NCI-H82 treated with DMSO at 0.1 percent for 48 hours (cell line): ENCODE measurements at regions not wholly inside any gene's neighbourhood (a gene's known extent, or its start where the extent isn't known, plus 50 kb on each side); places are given as distances from the start of the nearest gene placed in this dataset.

ENCODE experiments used
- DNase-seq: peaks from one replicate; lab custom pipeline; 2025; ENCODE audit not compliant: unreplicated experiment; lab: John Stamatoyannopoulos, UW

- no peak for DNase-seq
Measured at GRCh38 chr12:28933176-28933575, 215.9 kb upstream of the FAR2 start.

GRCh38 chr12:28933864-28934527 is 215.1 kb upstream of the FAR2 start:
- DNase-seq = no peak

- DNase-seq = no peak
Measured at GRCh38 chr12:28936221-28936620, 212.9 kb upstream of the FAR2 start.

GRCh38 chr12:28936711-28937110 is 212.4 kb upstream of the FAR2 start:
- DNase-seq = no peak

GRCh38 chr12:28937196-28937595 is 211.9 kb upstream of the FAR2 start:
- no peak for DNase-seq

- DNase-seq = no peak
Measured at GRCh38 chr12:28938056-28938455, 211.0 kb upstream of the FAR2 start.

- DNase-seq = no peak
Measured at GRCh38 chr12:28938581-28939235, 210.4 kb upstream of the FAR2 start.

GRCh38 chr12:28939427-28939826 is 209.7 kb upstream of the FAR2 start:
- no peak for DNase-seq

- DNase-seq = no peak
Measured at GRCh38 chr12:28941248-28941647, 207.8 kb upstream of the FAR2 start.

- DNase-seq = no peak
Measured at GRCh38 chr12:28946361-28946760, 202.7 kb upstream of the FAR2 start.

- DNase-seq = no peak
Measured at GRCh38 chr12:28948685-28949084, 200.4 kb upstream of the FAR2 start.

- no peak for DNase-seq
Measured at GRCh38 chr12:28949184-28949583, 199.9 kb upstream of the FAR2 start.

GRCh38 chr12:28950049-28950448 is 199.0 kb upstream of the FAR2 start:
- no peak for DNase-seq

- DNase-seq = no peak
Measured at GRCh38 chr12:28951935-28952334, 197.1 kb upstream of the FAR2 start.

GRCh38 chr12:28954333-28954732 is 194.7 kb upstream of the FAR2 start:
- DNase-seq = no peak

GRCh38 chr12:28955491-28955890 is 193.6 kb upstream of the FAR2 start:
- no peak for DNase-seq

GRCh38 chr12:28955931-28956330 is 193.1 kb upstream of the FAR2 start:
- no peak for DNase-seq

GRCh38 chr12:28958553-28959195 is 190.4 kb upstream of the FAR2 start:
- DNase-seq = no peak

GRCh38 chr12:28961948-28962384 is 187.1 kb upstream of the FAR2 start:
- no peak for DNase-seq

- DNase-seq = no peak
Measured at GRCh38 chr12:28963554-28963953, 185.5 kb upstream of the FAR2 start.

- no peak for DNase-seq
Measured at GRCh38 chr12:28966046-28966780, 182.9 kb upstream of the FAR2 start.

GRCh38 chr12:28967426-28967825 is 181.7 kb upstream of the FAR2 start:
- no peak for DNase-seq
